ENCODE measurements at regions not wholly inside any gene's neighbourhood (a gene's known extent, or its start where the extent isn't known, plus 50 kb on each side); places are given as distances from the start of the nearest gene placed in this dataset.

GRCh38 chr4:42751587-42751986 is 94.7 kb upstream of the ATP8A1 start:
- no peak for DNase-seq (ENCODE audit: low read depth in 1 of 2, low spot score in 1 of 2)
- no peak overlapping the region for H3K4me3 ChIP-seq (replicated peaks; ENCODE audit: insufficient read depth, low read length)
- TF ChIP-seq POLR2AphosphoS5 (IDR thresholded peaks at IDR 0.05; ENCODE audit: low read depth) (no peak), REST (IDR thresholded peaks at IDR 0.05; ENCODE audit: insufficient replicate concordance, low read depth) (no peak), CTCF (IDR thresholded peaks at IDR 0.05; ENCODE audit: insufficient read depth, low read length) (no peak), SPI1 (IDR thresholded peaks at IDR 0.05; ENCODE audit: borderline replicate concordance, low read depth) (no peak), GABPA (IDR thresholded peaks at IDR 0.05; ENCODE audit: low read depth) (no peak)
- no peaks in the 10 kb centered on the region for H3K27me3 ChIP-seq (ENCODE audit: insufficient read depth, poor library complexity, severe bottlenecking)
- H3K27ac ChIP-seq (replicated peaks): no peak overlapping the region

GRCh38 chr4:42750856-42751255 is 94.0 kb upstream of the ATP8A1 start:
- Histone ChIP-seq H3K27me3 (ENCODE audit: insufficient read depth, poor library complexity, severe bottlenecking) (no peaks in the 10 kb centered on the region), H3K27ac (replicated peaks) (no peak overlapping the region), H3K4me3 (replicated peaks; ENCODE audit: insufficient read depth, low read length) (no peak overlapping the region)
- TF ChIP-seq REST (IDR thresholded peaks at IDR 0.05; ENCODE audit: insufficient replicate concordance, low read depth) (no peak), POLR2AphosphoS5 (IDR thresholded peaks at IDR 0.05; ENCODE audit: low read depth) (no peak), GABPA (IDR thresholded peaks at IDR 0.05; ENCODE audit: low read depth) (no peak), SPI1 (IDR thresholded peaks at IDR 0.05; ENCODE audit: borderline replicate concordance, low read depth) (no peak), CTCF (IDR thresholded peaks at IDR 0.05; ENCODE audit: insufficient read depth, low read length) (no peak)
- DNase-seq (ENCODE audit: low read depth in 1 of 2, low spot score in 1 of 2): no peak

- H3K4me3 ChIP-seq (replicated peaks; ENCODE audit: insufficient read depth, low read length): no peak overlapping the region
- DNase-seq (ENCODE audit: low read depth in 1 of 2, low spot score in 1 of 2): peak in 1 of 2 experiments; percentile 34
- no peak for TF ChIP-seq SPI1 (IDR thresholded peaks at IDR 0.05; ENCODE audit: borderline replicate concordance, low read depth)
- H3K27ac ChIP-seq (replicated peaks): no peak overlapping the region
- no peaks in the 10 kb centered on the region for H3K27me3 ChIP-seq (ENCODE audit: insufficient read depth, poor library complexity, severe bottlenecking)
These were observed 93.2 kb upstream of the ATP8A1 start for GRCh38 chr4:42750091-42750490.

GRCh38 chr4:42747971-42748370 is 91.1 kb upstream of the ATP8A1 start:
- TF ChIP-seq CTCF (IDR thresholded peaks at IDR 0.05; ENCODE audit: insufficient read depth, low read length): no peak
- TF ChIP-seq REST (IDR thresholded peaks at IDR 0.05; ENCODE audit: insufficient replicate concordance, low read depth): no peak
- no peak for TF ChIP-seq SPI1 (IDR thresholded peaks at IDR 0.05; ENCODE audit: borderline replicate concordance, low read depth)
- TF ChIP-seq GABPA (IDR thresholded peaks at IDR 0.05; ENCODE audit: low read depth): no peak
- no peak for TF ChIP-seq POLR2AphosphoS5 (IDR thresholded peaks at IDR 0.05; ENCODE audit: low read depth)
- Histone ChIP-seq H3K27me3 (ENCODE audit: insufficient read depth, poor library complexity, severe bottlenecking) (no peaks in the 10 kb centered on the region), H3K27ac (replicated peaks) (no peak overlapping the region), H3K4me3 (replicated peaks; ENCODE audit: insufficient read depth, low read length) (no peak overlapping the region)
- DNase-seq (ENCODE audit: low read depth in 1 of 2, low spot score in 1 of 2): no peak
